ENCODE measurements at regions not wholly inside any gene's neighbourhood (a gene's known extent, or its start where the extent isn't known, plus 50 kb on each side); places are given as distances from the start of the nearest gene placed in this dataset.

DNA sequence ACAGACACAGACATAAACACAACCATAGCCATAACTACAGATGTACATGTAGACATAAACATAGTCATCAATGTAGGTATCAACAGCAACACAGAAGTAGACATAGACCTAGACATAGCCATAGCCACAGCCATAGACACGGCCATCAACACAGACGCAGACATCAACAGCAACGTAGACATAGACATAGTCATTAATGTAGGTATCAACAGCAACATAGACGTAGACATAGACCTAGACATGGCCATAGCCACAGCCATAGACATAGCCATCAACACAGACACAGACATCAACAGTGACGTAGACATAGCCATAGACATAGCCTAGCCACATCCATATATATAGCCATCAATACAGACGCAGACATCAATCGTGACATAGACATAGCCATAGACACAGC is 258.3 kb upstream of the FOXQ1 start:
- DNase-seq: no peak

DNA sequence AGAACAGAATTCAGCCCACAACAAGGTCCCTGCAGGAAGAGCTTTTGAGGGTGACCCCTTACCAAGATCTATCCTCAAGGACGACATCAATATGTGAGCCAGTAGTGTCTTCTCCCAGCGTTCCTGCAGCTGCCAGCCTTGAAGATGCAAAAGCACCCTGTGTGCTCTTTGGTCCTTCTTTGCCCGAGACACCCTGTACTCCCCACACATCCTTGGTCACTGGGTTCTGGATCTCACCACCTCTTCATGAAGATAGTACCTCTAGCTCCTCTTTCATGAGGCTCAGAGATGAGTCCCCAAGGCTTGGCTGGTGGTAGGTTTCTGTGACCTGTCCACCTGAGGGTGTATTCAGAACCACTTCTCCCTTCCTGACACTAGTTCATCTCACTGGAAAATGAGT is 259.6 kb upstream of the FOXQ1 start:
- no peak for DNase-seq

DNA sequence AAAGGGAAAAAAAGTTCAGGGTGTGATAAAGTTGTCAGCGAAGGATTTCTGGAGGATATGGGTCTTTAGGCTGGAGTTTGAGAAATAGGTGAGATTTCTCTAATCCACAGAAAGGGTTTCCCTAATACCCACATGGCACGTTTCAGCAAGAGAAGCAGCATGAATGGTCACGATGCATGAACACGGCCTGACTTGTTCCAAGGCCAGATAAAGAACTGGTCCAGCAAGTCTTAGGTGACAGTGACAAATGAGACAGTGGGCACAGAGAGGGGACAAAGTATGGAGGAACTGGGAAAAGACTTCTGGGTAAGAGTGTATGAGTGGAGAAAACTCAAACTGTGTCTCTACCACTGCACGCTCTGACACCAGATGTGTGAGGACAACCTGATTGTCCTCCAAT is 262.0 kb upstream of the FOXQ1 start:
- no peak for DNase-seq

DNA sequence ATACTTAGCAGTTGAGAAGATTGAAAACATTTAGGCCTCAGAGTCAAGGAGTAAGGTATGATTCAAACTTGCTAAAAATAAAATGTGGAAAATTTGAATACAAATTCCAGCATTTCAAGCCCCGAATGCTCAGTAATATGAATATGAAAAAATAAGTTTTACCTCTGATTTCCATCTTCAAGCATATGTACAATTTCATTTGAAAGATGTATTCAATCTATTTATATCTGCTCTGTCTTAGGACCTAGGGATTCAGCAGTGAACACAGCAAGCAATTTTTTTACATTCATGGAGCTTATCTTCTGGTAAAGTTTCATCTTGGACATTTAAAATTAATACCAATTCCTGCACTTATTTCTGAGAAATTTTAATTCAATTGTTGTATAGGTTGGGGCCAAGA is 262.7 kb upstream of the FOXQ1 start:
- DNase-seq: no peak

DNA sequence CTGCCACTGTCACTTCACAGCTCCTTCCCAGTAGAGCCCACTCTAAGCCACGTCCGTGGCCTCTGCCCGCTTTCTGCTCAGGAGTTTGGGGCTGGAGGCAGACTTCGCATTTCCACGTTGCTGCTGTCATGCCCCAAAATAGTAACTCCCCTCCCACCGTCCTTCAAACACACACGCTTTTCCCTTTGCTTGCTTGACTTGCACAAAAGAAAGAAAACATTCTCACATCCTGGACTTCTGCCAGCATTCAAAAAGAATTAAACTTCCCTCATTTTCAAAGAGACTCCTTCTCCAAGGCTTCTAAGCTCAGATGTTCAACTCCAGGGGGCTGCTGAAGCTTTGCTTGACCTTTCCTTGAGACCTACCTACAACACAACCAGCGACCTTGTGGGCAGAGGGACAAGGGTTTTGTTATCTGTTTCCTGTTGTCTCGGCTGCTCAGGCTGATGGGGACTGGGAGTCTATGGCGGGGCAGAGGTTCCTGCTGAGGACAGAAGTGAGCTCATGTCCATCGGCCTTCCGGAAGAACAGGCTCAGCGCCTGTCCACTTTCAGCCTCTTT is 263.8 kb upstream of the FOXQ1 start:
- no peak for DNase-seq

DNA sequence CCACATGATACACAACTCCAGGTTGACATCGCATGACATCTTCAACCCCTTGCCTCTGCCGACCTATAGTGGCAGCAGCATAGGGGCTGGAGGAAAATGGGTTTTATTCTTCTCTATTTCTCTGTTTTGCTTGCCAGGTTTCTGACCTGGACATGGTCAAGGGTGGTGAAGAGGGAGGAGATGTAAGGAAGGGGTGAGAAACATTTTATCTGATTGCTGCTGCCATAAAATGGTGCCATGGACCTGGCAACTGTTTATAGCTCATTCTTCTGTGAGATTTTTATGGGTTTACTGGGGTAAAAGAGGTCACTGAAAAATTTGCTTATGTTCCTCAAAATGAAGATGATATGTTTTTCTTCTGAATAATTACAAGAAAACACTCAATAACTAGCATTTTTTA is 266.7 kb upstream of the FOXQ1 start:
- DNase-seq: no peak

DNA sequence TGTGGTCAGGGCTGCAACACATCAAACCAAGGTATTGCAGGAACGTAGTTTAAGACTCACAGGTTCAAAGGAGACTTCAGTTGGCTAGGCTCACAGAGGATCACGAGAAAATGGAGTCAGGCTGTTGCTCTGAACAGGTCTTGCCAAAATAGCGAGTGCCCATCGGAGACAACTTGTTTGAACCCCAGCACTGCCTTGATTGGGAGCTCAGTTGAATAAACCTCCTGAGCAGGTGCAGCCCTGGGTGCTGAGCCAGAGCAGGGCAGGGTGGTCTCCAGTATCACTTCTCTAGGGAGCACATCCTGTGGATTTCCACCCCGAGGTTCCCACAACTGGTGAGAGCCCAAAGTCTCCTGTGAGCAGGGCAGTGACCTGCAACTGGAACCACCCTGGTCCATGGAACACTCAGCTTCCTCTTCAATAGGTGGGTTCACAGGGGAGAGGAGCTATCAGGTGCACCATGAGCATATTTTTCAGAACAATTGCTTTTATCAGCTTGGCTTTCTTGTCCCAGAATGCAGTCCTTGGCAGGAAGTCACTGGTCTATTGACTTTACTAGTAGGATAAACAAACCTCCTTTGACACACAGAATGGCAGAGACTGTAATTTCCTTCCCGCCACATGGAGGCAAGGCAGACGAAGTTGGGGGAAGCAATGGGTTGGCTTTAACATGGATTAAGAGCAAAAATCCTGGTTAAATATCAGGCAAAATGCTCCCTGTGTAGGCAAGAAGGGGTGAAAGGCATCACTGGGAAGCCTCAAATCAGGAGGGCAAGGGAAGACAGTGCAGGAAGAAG is 267.7 kb upstream of the FOXQ1 start:
- no peak for DNase-seq

DNA sequence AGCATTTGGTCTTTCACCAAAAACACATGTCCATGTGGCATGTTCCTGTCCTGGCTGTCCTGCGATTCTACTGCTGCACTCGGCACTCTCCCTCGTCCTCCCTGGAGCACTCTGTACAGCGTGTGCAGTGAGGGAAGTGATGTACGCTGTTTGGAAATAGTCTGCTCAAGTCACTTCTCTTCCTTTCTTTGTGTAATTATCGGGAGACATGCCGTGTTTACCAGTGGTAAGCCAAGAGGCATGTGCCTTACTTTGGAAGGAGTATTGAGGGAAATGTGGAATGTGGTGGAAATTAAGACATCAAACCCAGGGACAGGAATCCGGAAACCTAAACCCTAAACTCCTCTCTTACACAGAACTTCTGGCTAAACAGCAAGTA is 268.5 kb upstream of the FOXQ1 start:
- DNase-seq: no peak

DNA sequence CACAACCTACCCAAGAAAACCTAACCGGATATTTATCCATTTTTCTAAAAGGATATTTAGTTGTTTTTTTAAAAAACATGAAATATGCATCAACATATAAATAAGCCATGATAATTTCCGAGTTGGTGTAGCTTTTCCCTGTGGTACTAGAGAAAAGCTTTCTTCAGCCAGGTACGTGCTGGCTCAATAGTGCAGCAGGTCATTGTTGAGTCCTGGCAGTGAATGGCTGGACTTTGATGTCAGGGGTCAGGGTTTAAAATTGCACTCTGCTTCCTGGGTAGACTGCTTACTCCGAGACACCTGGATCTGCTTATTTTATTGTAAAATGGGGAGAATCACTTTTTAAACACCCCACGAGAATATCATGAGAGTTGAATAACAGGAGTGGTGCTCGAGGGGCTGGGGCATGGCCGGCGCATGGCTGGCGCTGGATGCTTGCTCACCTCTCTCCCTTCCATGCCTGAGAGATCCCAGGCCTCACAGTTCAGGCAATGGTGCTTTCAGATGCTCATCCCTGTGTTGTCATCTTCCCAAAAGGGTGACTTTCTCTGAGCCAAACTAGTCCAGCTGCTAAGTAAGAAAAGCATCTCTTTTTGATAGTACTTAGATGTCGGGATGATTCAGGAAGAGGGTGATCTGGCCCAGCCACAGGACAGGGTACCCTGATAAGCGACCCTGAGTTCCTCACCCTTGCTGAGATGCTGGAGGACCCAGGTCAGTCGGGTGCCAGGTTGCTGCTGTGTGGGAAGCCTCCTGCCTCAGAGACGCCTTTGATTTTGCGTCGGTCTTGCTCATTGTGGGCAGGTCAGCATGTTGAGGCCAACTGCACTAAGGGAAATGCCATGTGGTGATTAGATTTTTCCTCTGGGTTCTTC is 269.1 kb upstream of the FOXQ1 start:
- no peak for DNase-seq

DNA sequence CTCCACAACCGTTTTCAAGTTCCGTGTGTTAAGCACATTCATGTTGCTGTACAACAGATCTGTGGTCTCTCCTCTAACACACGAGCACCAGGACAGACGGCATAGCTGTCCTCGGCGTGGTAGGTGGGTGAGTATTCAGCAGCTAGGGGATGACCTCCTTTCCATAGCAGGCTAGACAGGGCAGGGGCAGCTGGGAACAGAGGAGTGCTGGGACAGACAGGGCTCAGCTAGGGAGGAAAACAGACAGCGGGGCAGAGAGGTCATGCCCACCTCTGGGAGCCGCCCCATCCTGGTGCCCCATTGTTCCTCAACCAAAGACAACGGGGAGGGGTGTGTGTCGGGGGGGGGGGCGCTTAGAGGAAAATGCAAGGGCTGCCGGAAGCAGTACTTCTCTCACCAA is 271.5 kb upstream of the FOXQ1 start:
- DNase-seq: no peak

DNA sequence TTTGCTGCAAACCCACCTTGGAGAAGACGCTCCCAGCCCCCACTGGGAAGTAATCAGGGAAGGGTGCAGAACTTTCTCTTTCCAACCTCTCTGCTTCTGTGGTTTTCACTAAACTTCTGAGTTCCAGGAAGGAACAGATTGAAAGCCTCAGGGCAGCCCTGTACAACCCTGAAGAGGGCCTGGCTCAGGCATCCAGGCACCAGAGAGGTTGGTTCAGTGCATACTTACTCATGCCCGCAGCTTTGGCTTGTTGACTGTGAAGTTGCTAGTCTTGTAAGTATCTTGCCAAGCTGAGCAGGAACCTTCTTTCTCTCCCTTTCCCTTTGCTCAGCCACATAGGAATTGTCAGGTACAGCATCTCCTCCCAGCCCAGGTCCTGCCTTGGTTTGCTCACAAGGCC is 272.2 kb upstream of the FOXQ1 start:
- no peak for DNase-seq

DNA sequence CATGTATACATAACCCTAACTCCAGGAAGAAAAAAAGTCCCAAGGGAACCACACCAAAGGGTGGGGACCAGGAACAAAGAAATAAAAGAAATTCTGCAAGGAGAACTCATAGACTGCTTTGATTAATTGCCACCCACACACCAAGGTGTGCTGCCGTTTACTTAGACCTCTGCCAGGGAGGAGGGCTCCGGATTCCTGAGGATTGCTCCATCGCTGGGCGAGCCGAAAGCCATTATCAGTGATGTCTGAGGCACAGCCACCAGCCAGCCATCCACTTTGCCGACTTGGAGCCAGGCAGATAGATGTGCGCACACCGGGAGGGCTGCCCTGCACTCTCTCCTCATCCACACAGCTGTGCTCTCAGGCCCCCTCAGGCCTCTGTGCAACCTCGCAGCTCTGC is 272.7 kb upstream of the FOXQ1 start:
- DNase-seq: no peak

DNA sequence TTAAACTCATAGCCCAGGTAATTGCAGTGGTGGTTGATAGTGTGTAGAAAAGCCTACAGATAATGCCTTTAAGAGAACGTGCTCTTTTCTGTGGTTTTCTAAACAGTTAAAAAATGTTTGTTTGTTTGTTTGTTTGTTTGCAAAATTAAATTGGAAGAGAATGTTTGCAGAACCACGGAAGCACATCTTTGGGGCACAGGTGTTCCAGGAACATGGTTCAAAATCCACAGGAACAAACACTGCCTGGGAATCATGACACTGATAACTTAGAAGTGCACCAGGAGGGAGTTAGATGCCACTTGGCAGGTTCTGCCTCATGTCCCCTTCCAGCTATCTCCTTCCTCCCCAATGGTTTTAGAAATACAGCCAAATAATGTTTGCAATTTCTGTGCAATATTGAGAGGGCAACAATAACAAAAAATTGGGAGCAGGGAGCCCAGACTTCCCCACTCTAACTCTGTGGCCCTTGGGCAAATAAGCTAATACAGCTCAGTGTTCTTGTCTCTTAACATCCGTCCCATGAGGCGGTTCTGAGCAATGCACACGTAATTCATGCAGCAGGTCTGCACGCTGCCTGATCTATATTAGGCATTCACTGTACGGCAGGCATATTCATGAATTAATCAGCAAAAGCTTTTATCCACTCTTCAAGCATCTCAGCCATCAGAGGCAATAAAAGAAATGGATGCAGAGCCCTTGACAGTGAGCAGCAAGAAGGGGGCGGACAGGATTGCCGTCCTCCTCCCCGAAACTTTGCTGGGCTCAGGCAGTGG is 274.3 kb upstream of the FOXQ1 start:
- DNase-seq: no peak

DNA sequence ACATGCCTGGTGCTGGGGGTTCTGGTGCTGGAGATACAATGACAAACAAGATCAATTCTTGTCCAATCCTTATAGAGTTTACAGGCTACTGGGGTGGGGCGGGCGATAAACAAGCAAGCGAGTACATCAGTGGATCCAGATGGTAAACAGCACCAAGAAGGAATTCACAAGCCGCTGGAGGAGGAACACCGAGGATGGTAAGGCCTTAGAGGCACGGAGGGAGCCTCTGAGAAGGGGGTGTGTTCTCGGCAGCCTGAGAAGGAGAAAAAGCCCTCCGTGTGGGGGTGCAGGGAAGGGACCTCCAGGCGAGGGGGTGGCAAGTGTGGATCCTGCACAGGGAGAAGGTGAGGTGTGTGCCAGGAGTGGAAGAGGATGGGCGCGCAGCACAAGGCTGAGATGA is 276.5 kb upstream of the FOXQ1 start:
- DNase-seq: no peak

DNA sequence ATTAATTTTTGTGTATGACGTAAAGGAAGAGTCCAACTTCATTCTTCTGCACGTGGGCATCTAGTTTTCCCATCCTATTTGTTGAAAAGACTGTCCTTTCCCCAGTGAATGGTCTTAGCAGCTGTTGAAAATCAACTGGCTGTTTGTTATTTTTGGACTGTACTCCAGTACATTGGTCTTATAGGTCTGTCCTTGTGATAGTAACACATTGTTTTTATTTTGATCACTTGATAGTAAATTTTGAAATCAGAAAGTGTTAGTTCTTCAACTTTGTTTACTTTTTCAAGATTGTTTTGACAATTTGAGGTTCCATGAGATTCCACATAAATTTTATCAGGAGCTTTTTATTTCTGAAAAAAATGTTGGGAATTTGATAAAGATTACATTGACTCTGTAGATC is 280.2 kb upstream of the FOXQ1 start:
- no peak for DNase-seq

DNA sequence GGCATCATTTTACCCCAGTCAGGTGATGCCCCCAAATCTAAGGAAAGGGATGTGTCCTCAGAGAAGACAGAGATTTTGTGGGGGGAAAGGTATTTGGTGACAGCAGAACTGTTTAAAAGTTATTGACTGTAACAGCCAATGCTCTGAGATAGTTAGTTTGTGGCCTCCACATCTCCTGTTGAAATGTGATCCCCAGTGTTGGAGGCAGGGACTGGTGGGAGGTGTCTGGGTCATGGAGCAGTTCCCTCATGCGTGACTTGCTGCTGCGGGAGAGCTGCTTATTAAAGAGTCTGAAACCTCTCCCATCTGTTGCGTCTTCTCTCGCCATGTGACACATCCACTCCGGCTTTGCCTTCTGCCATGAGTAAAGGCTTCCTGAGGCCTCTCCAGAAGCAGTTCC is 282.8 kb upstream of the FOXQ1 start:
- no peak for DNase-seq

DNA sequence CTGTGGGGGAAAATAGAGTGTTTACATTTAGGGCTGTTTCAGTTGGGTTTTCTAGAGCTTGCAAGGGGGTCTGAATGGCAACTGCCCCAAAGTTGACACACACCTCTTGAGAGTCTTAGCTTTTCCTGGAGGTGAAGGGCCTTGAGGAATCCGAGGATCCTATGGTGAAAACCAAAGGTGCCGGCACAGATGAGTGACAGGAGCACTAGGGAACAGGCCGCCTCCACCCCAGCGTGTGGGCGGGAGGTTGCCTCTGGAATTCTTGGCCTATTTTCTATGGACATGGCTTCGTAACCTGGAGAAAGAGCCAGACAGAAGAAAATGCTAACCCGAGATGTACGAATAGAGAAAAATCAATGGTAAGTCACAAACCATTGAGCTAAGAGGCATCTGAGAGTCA is 283.2 kb upstream of the FOXQ1 start:
- DNase-seq: no peak

DNA sequence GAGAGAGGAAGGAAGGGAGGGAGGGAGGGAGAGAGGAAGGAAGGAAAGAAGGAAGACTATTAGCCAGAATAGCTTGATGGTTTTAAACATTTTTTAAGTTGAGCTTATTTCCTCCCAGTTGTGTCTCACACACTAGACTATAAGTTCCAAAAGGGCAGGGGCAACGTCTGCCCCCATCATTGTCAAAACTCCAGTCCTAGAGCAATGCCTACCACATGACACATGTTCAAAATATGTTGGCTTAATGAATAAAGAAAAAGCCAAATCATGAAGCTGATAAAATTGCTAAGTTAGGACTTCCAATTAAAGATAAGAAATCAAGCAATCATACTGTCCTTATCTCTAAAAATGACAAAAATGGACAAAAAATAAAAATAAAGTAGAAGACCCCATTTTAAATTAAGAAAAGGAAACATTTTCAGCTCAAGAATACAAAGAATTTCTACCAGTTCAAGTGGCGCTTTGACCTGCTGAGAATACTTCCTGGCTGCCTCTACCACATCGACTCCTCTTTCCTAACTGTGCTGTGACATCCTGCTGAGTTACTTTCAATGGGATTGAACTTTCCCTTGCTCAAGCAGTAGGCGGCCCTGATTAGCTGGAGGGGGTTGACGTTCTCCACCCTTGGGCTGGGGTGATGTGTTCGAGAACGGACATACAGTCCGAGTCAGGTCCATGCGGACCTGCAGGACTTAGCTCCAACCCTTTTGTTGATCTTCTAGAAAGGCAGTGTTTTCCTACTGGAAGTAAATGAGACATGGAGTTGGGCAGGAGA is 283.9 kb upstream of the FOXQ1 start:
- no peak for DNase-seq

DNA sequence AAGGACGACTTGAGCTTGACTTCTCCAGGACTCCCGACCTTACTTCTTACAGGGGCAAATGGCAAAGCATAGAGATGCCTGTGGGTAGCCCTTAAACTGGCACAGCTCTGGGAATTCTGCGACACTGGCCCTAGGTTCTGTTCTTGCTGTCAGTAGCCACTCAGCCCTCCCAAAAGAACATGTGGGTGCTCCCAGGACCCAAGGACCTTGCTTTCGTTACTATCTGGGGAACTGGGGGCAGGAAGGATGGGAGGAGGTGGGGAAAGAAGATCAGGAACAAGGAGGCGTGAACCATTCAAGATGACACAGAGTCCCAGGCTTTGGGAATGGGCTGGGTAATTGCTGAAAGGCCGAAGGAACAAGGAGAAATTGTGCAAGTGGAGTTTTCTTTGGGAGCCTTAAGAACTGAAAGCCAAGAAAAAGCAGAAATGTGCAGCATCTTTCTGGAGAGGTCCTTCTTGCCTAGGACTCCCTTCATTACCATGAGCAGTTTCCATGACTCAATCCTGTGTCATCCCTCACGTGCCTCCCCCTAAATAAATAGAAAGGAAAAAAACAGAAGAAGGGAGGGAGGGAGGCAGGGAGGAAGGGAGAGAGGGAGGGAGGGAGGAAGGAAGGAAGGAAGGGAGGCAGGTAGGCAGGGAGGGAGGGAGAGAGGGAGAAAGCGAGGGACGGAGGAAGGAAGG is 284.6 kb upstream of the FOXQ1 start:
- no peak for DNase-seq

DNA sequence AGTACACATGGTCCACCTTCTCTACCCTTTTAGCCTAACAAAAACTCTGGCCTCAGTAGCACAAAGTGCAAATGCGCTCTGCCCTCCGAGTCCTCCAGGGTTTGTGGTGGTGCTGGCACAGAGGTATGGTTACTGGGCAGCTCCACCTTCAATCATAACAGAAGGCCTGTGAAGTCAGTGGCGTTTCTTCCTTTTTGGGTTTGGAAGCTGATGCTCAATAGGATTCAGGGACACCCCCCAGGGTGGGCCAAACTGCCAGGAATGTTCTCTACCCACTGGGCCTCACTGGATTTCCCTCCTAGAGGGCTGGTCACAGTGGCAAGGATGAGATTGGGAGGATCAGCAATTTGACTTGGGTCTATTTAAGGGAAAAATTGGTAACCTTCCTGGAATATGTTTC is 286.1 kb upstream of the FOXQ1 start:
- DNase-seq: no peak

DNA sequence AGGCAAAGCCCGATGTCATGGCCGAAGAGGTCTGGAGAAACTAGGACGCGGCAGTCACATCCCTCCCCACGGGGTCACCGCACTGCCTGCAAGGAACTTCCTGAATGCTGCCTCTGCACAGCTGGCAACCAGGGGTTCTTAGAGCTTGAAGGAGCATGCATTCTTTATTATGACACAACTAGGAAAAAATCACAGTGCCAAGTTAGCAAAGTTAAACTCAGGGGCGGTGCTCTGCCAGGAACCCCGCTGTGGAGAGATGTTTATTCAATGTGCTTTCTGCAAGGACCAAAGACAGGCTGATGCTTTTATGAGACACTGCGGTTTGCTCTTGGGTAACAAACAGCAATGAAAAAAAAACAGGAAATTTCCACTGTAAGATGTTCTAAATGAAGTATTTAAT is 287.3 kb upstream of the FOXQ1 start:
- DNase-seq: no peak

DNA sequence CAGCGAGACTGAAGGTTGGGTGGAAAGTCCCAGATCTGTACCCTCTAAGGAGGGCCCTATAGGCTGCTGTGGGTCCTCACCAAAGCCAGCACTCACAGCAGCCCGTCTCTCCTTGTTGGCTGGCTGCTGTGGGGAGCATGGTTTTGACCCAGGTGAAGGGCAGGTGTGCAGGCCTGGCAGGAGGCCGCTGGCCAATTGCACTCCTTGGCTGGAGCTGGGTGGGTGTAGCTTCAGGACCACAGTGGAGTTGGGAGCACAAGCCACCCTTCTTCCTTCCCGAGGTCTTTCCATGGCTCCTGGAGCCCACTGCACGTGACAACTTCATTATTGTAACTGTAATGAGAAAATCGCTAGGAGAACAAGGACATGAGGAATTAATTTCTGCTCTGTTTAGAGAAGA is 287.7 kb upstream of the FOXQ1 start:
- no peak for DNase-seq

Measured in NCI-H1105 (cell line).